Heart left ventricle (tissue), 16 donors: ENCODE measurements at regions not wholly inside any gene's neighbourhood (a gene's known extent, or its start where the extent isn't known, plus 50 kb on each side); places are given as distances from the start of the nearest gene placed in this dataset.

ENCODE experiments used
- ATAC-seq, 4 donors: fragments of 200-7000 bp; cut with Tn5 transposase; one replicate each; pipeline ENCODE4 v1.9.1; 2020 to 2022; ENCODE audit warnings: moderate library complexity in 4 of 4, mild to moderate bottlenecking in 3 of 4, moderate number of reproducible peaks in 1 of 4
- DNase-seq, 5 donors: peaks; one replicate each; pipeline ENCODE4 v3.0.0-alpha.2; 2020
- H3K27ac ChIP-seq, 12 donors: fragments of 200-600 bp; sonication (generic) in 4 of 12; one replicate each; pipeline versions ENCODE4 v1.5.0 to v1.8.0; 2016 to 2022; ENCODE audit warnings: mild to moderate bottlenecking in 2 of 12
- H3K27me3 ChIP-seq, 9 donors: fragments of 200-600 bp; sonication (generic) in 2 of 9; one replicate each; pipeline versions ENCODE4 v1.5.1 to v1.8.0; 2016 to 2022; ENCODE audit warnings: mild to moderate bottlenecking in 3 of 9
- H3K36me3 ChIP-seq, 9 donors: fragments of 200-600 bp; sonication (generic) in 2 of 9; one replicate each; pipeline versions ENCODE4 v1.5.0 to v1.8.0; 2018 to 2022; ENCODE audit warnings: mild to moderate bottlenecking in 2 of 9
- H3K4me1 ChIP-seq, 12 donors: fragments of 200-600 bp; sonication (generic) in 4 of 12; one replicate each; pipeline versions ENCODE4 v1.5.0 to v1.8.0; 2016 to 2022; ENCODE audit warnings: mild to moderate bottlenecking in 3 of 12
- H3K4me3 ChIP-seq, 12 donors: fragments of 200-600 bp; sonication (generic) in 4 of 12; one replicate each; pipeline versions ENCODE4 v1.5.0 to v1.8.0; 2017 to 2022; ENCODE audit warnings: mild to moderate bottlenecking in 9 of 12, moderate library complexity in 4 of 12
- H3K9me3 ChIP-seq, 12 donors: fragments of 200-600 bp; sonication (generic) in 4 of 12; one replicate each; pipeline versions ENCODE4 v1.5.0 to v1.8.0; 2016 to 2022; ENCODE audit warnings: mild to moderate bottlenecking in 1 of 12
- POLR2A ChIP-seq, 2 donors: fragments of 450-650 bp; IDR thresholded peaks; one replicate each; pipeline ENCODE4 v1.6.1; 2017; ENCODE audit warnings: antibody characterized with exemption in 2 of 2, mild to moderate bottlenecking in 2 of 2, moderate library complexity in 2 of 2
- WGBS, 4 donors: extraction: QIAGEN DNeasy Blood & Tissue Kit in 2 of 4; methylation state at CpG; one replicate each; pipeline versions ENCODE4 v1.1.5 to v1.1.7; 2013 to 2018; 5-methylcytosine and 5-hydroxymethylcytosine counted together
- intact Hi-C, 10 donors: fragments of 100-400 bp; cut with DNase I; formaldehyde crosslinking; loops; one replicate each; pipeline versions ENCODE4 v1.11.1 to v1.14.2; 2022
- TF ChIP-seq, protein P1 (sequence below), 12 donors: fragments of 200-600 bp; sonication (generic) in 4 of 12; IDR thresholded peaks; one replicate each; pipeline versions ENCODE4 v1.5.0 to v1.8.0; 2018 to 2022; ENCODE audit warnings: antibody characterized with exemption in 12 of 12, mild to moderate bottlenecking in 5 of 12
- donor health status: ischemic (EF 13 %, LVEDD 7.1; RV severe dilation, severe dysfunction).
- donor health status: healthy with polysubstance abuse.
- donor health status: DM: no; HTN: yes; CAD: no.
- donor health status: DM: no; HTN: no; CAD: no.
- donor health status: ischemic (EF 25% LVEDD 6.9; RV normal size, moderate dysfunction).
- donor health status: ischemic (EF 25% LVEDD 5.7; RV mildly dilated, moderate dysfunction).
- donor health status: healthy.
- donor health status: DM: yes; HTN: yes; CAD: no.
- donor health status: ischemic (EF 35%, LVEDD 5.7; RV mildly dilated, moderate dysfunction).
- donor health status: nonischemic (EF 11% LVEDD 7.7; RV severe dilation, severe dysfunction).
- donor health status: DM: yes; HTN: yes; CAD: no.
- donor health status: PGD.
- donor health status: ischemic (EF 29% LVEDD 5.4; RV normal size, mild dysfunction).
- donor health status: nonischemic (EF 23%, LVEDD 6.1; RV moderate dilation, normal function).

DNA sequence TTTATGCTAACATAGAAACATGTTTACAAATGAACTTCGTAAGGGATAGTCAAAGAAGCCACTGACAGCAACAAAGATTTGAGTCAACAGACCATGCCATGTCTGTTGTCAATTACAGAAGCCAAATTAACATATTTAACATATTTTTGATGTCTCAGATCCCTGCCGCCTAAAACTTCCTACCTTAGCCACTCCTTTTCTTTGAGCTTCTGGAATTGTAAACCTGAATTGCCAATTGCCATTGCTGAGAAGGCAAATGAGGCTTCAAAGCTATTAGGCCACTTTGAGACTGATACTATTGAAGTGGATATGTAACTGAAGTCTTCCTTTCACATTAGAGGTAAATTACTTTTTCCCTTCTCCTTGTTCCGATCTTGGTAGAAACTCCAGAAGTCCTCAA is 66.0 kb upstream of the DSEL start:
- WGBS, 4 donors: 38 to 53% (median 44%) methylated on average over 3 of the region's 3 CpGs
- H3K9me3 ChIP-seq: no peaks in the 10 kb centered on the region
- TF ChIP-seq, protein P1, sequence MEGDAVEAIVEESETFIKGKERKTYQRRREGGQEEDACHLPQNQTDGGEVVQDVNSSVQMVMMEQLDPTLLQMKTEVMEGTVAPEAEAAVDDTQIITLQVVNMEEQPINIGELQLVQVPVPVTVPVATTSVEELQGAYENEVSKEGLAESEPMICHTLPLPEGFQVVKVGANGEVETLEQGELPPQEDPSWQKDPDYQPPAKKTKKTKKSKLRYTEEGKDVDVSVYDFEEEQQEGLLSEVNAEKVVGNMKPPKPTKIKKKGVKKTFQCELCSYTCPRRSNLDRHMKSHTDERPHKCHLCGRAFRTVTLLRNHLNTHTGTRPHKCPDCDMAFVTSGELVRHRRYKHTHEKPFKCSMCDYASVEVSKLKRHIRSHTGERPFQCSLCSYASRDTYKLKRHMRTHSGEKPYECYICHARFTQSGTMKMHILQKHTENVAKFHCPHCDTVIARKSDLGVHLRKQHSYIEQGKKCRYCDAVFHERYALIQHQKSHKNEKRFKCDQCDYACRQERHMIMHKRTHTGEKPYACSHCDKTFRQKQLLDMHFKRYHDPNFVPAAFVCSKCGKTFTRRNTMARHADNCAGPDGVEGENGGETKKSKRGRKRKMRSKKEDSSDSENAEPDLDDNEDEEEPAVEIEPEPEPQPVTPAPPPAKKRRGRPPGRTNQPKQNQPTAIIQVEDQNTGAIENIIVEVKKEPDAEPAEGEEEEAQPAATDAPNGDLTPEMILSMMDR (IDR thresholded peaks at IDR 0.05): no peak
- TF ChIP-seq POLR2A (IDR thresholded peaks at IDR 0.05): no peak
- H3K27me3 ChIP-seq: no peaks in the 10 kb centered on the region
- no peak overlapping the region for H3K4me3 ChIP-seq
- H3K4me1 ChIP-seq: no peaks in the 10 kb centered on the region
- no peaks in the 10 kb centered on the region for H3K36me3 ChIP-seq
- H3K27ac ChIP-seq: no peak overlapping the region
- DNase-seq: no peak
- no peak for ATAC-seq
- intact Hi-C loops: no loop called here

DNA sequence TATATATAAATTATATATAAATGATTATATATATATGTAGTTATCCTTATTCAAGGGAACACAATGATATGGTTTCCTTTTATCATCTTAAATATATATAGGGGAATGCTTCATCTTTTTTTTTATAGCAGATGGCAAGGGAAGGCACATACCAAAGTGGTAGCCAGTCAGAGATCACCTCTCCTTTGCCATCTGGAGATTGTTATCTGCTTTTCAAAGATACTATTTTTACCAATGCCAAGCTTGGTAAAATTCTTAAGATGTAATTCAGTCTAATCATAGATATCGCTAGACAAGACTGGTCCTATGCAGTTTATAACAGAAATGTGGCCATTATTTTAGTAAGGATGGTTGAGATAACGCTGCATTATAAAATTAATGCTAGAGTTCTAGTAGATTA is 64.7 kb upstream of the DSEL start:
- no peak for ATAC-seq
- 86 to 92% (median 89%) methylated on average over 2 of the region's 2 CpGs for WGBS, 4 donors
- intact Hi-C loops: no loop called here
- DNase-seq: no peak
- H3K36me3 ChIP-seq: no peaks in the 10 kb centered on the region
- TF ChIP-seq POLR2A (IDR thresholded peaks at IDR 0.05): no peak
- TF ChIP-seq, protein P1 (IDR thresholded peaks at IDR 0.05): no peak
- H3K4me3 ChIP-seq: no peak overlapping the region
- H3K27me3 ChIP-seq: no peaks in the 10 kb centered on the region
- H3K27ac ChIP-seq: no peak overlapping the region
- no peaks in the 10 kb centered on the region for H3K9me3 ChIP-seq
- H3K4me1 ChIP-seq: no peaks in the 10 kb centered on the region

GRCh38 chr18:67577386-67577785 is 60.9 kb upstream of the DSEL start:
- Histone ChIP-seq H3K4me3 (no peak overlapping the region), H3K27me3 (no peaks in the 10 kb centered on the region), H3K27ac (no peak overlapping the region), H3K36me3 (no peaks in the 10 kb centered on the region), H3K9me3 (no peaks in the 10 kb centered on the region), H3K4me1 (no peaks in the 10 kb centered on the region)
- DNase-seq (no peak), ATAC-seq (no peak)
- no peak for TF ChIP-seq POLR2A (IDR thresholded peaks at IDR 0.05)
- TF ChIP-seq, protein P1 (IDR thresholded peaks at IDR 0.05): no peak
- intact Hi-C loops: no loop called here

GRCh38 chr18:67574749-67575148 is 58.2 kb upstream of the DSEL start:
- DNase-seq (no peak), ATAC-seq (no peak)
- Histone ChIP-seq H3K36me3 (no peaks in the 10 kb centered on the region), H3K4me3 (no peak overlapping the region), H3K27ac (no peak overlapping the region), H3K27me3 (no peaks in the 10 kb centered on the region), H3K9me3 (no peaks in the 10 kb centered on the region), H3K4me1 (no peaks in the 10 kb centered on the region)
- TF ChIP-seq, protein P1 (IDR thresholded peaks at IDR 0.05): no peak
- TF ChIP-seq POLR2A (IDR thresholded peaks at IDR 0.05): no peak
- intact Hi-C loops: no loop called here
- 84 to 89% (median 87%) methylated on average over 3 of the region's 3 CpGs for WGBS, 4 donors
